ENCODE measurements at regions not wholly inside any gene's neighbourhood (a gene's known extent, or its start where the extent isn't known, plus 50 kb on each side); places are given as distances from the start of the nearest gene placed in this dataset.

- Mint-ChIP-seq H3K27ac (no peak overlapping the region), H3K9me3 (no peaks in the 10 kb centered on the region), H3K27me3 (peaks cover 4% of the 10 kb centered on the region), H3K4me3 (no peak overlapping the region), H3K4me1 (ENCODE audit: low read depth) (no peaks in the 10 kb centered on the region), H3K36me3 (no peaks in the 10 kb centered on the region)
- ChIA-PET CTCF (no interaction called here), POLR2A (no interaction called here)
- DNase-seq = no peak
- intact Hi-C loops (cut with micrococcal nuclease) = no loop called here
Observed at GRCh38 chr6:21993841-21994240, 303.0 kb downstream of the PRL start.

DNA sequence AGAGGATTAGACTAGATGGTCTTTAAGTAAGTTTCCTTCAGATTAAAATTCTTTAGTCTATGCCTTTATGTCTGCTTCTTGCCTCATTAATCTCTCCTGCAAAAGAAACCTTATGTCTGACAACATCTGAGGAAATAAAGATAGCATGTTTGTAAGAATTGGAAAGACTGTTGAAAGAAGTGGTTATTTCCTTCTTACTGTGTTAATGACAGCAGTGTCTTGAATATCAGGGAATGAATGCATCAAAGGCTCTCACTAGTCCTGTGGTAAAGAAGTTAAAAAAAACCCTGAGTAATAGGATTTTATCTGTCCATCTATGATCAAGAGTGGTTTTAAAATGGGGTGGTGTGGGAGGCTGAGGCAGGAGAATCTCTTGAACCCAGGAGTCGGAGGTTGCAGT, 302.0 kb downstream of the PRL start:
- Mint-ChIP-seq H3K4me3 (no peak overlapping the region), H3K9me3 (no peaks in the 10 kb centered on the region), H3K27me3 (peaks cover 4% of the 10 kb centered on the region), H3K4me1 (ENCODE audit: low read depth) (no peaks in the 10 kb centered on the region), H3K27ac (no peak overlapping the region), H3K36me3 (no peaks in the 10 kb centered on the region)
- intact Hi-C loops (cut with micrococcal nuclease) = no loop called here
- DNase-seq = no peak
- POLR2A ChIA-PET = no interaction called here
- CTCF ChIA-PET = no interaction called here

- POLR2A ChIA-PET = no interaction called here
- no peak for DNase-seq
- CTCF ChIA-PET = no interaction called here
- H3K9me3 Mint-ChIP-seq = no peaks in the 10 kb centered on the region
- peaks cover 4% of the 10 kb centered on the region for H3K27me3 Mint-ChIP-seq
- intact Hi-C loops (cut with micrococcal nuclease) = no loop called here
- H3K4me1 Mint-ChIP-seq (ENCODE audit: low read depth) = no peaks in the 10 kb centered on the region
- H3K36me3 Mint-ChIP-seq = no peaks in the 10 kb centered on the region
- H3K27ac Mint-ChIP-seq = no peak overlapping the region
- no peak overlapping the region for H3K4me3 Mint-ChIP-seq
Observed at GRCh38 chr6:21995318-21995717, 301.5 kb downstream of the PRL start.

DNA sequence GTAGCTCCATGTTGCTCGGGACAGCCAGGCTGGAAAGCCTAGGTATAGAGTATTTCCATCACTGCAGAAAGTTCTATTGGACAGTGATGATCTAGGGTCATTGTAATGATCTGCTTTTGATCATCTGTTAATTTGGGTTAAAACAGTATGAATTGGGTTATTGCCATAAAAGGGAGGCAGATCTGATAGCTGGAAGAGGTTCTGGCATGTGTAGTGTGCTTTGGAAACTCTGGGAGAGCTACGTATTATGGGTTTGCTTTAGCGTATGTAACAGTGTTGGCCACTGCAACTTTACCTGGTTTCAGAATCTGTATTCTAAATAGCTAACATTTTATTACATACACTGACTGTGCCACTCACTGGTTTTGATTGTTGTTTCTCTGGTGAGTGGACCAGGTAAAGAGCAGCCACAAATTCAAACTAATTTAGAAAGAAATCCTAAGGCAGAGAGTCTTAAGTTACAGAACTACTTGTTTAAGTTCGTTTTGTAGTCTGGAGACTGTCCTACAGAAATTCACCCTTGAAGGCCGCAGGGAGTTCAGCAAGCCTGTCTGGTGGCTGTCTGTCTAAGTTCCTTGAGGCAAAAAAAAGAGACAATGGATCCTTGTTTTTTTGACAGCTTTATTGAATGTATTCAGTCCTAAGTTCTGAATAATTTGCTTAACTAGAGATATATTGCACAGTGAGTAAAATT, 300.3 kb downstream of the PRL start:
- DNase-seq = no peak
- Mint-ChIP-seq H3K27ac (no peak overlapping the region), H3K36me3 (no peaks in the 10 kb centered on the region), H3K27me3 (peaks cover 4% of the 10 kb centered on the region), H3K4me3 (no peak overlapping the region), H3K9me3 (no peaks in the 10 kb centered on the region), H3K4me1 (ENCODE audit: low read depth) (no peaks in the 10 kb centered on the region)
- POLR2A ChIA-PET = no interaction called here
- CTCF ChIA-PET = no interaction called here
- intact Hi-C loops (cut with micrococcal nuclease) = no loop called here

DNA sequence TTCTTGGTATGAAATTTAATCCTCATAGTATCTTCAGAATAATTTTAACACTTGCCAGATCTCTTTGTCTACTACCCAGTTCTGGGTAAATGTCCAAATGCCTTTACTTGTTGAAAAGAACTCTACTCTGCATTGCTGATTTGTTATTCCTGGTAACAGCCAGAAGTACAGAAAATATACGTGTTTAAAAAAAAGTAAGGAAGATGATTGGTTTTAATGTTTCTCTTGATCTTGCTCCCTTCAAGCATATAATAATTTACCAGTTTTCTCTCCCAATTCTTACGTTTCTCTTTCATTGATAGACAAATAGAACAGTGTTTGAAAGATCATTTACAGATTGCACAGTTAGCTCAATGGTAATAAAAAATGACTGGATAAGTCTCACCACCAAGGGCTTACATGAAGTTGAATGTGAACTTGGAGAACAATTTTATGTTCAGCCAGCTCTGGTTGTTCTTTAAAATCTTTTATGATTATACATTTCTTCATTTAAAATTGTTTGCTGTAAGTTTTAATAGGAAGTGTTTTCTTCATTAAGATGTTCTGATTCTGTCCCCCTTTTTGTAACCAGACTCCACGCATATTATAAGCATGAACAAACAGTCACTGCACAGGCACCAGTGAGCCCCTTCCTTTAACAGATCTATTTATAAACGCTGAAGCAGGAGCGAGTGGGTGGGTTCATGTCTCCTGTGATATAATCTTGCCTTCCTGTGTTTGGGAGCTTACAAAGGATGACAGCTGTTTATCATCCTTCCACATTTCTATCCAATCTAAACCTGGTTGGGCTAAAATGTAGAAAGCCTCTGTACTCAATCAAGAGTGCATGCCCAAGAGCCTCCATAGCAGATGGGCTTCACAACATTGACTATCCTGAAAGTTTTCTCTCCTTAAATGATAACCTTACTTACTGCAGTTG, 299.5 kb downstream of the PRL start:
- H3K27me3 Mint-ChIP-seq = peaks cover 4% of the 10 kb centered on the region
- H3K27ac Mint-ChIP-seq = no peak overlapping the region
- intact Hi-C loops (cut with micrococcal nuclease) = no loop called here
- H3K4me3 Mint-ChIP-seq = no peak overlapping the region
- no peaks in the 10 kb centered on the region for H3K4me1 Mint-ChIP-seq (ENCODE audit: low read depth)
- ChIA-PET CTCF (no interaction called here), POLR2A (no interaction called here)
- no peaks in the 10 kb centered on the region for H3K36me3 Mint-ChIP-seq
- H3K9me3 Mint-ChIP-seq = no peaks in the 10 kb centered on the region
- DNase-seq = no peak

- ChIA-PET CTCF (no interaction called here), POLR2A (no interaction called here)
- Mint-ChIP-seq H3K27me3 (no peaks in the 10 kb centered on the region), H3K27ac (no peak overlapping the region), H3K9me3 (no peaks in the 10 kb centered on the region), H3K4me1 (ENCODE audit: low read depth) (no peaks in the 10 kb centered on the region), H3K36me3 (no peaks in the 10 kb centered on the region), H3K4me3 (no peak overlapping the region)
- DNase-seq = no peak
- intact Hi-C loops (cut with micrococcal nuclease) = no loop called here
Observed at GRCh38 chr6:21998582-21998981, 298.3 kb downstream of the PRL start.

GRCh38 chr6:21999012-21999528, 297.8 kb downstream of the PRL start:
- intact Hi-C loops (cut with micrococcal nuclease) = no loop called here
- H3K4me3 Mint-ChIP-seq = no peak overlapping the region
- DNase-seq = no peak
- no peaks in the 10 kb centered on the region for H3K9me3 Mint-ChIP-seq
- H3K4me1 Mint-ChIP-seq (ENCODE audit: low read depth) = no peaks in the 10 kb centered on the region
- H3K36me3 Mint-ChIP-seq = no peaks in the 10 kb centered on the region
- POLR2A ChIA-PET = no interaction called here
- no peaks in the 10 kb centered on the region for H3K27me3 Mint-ChIP-seq
- H3K27ac Mint-ChIP-seq = no peak overlapping the region
- CTCF ChIA-PET = no interaction called here

GRCh38 chr6:21999741-22000140, 297.1 kb downstream of the PRL start:
- no peaks in the 10 kb centered on the region for H3K36me3 Mint-ChIP-seq
- CTCF ChIA-PET = no interaction called here
- H3K27me3 Mint-ChIP-seq = no peaks in the 10 kb centered on the region

DNA sequence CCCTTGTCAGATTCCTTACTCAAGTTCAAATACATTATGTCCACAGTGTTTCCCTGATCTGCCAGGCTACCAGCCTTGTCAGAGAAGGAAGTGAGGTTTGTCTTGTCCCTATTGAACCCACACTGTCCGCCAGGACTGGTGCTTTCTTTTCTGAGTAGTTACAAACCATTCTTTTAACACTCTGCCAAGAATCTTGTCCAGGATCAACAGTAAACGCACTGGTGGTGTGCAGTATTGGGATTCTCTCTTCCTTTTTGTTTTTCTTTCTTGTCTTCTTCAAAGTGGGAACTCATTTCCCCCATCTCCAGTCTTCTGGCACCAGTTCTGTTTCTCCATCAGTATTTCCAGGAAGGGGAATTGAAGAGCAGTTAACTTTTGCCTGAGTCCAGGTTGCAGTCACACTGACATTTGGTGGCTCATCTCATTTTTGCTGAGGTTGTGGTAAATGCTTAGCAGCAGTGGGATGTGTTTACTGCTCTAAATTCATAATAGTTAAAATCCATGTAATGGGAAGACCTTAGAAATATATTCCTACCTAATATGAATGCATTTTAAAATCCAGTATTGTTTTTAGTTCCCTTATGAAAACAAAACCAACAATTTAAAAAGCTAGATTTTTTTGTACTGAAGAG, 295.3 kb downstream of the PRL start:
- no peak for DNase-seq
- POLR2A ChIA-PET = no interaction called here
- intact Hi-C loops (cut with micrococcal nuclease) = no loop called here
- H3K27ac Mint-ChIP-seq = no peak overlapping the region
- CTCF ChIA-PET = no interaction called here
- H3K9me3 Mint-ChIP-seq = no peaks in the 10 kb centered on the region
- no peaks in the 10 kb centered on the region for H3K36me3 Mint-ChIP-seq
- H3K4me1 Mint-ChIP-seq (ENCODE audit: low read depth) = no peaks in the 10 kb centered on the region
- no peak overlapping the region for H3K4me3 Mint-ChIP-seq
- no peaks in the 10 kb centered on the region for H3K27me3 Mint-ChIP-seq

More at GRCh38 chr6:21999741-22000140, 297.1 kb downstream of the PRL start:
- POLR2A ChIA-PET = no interaction called here
- H3K9me3 Mint-ChIP-seq = no peaks in the 10 kb centered on the region
- H3K4me1 Mint-ChIP-seq (ENCODE audit: low read depth) = no peaks in the 10 kb centered on the region
- DNase-seq = no peak
- intact Hi-C loops (cut with micrococcal nuclease) = no loop called here
- no peak overlapping the region for H3K27ac Mint-ChIP-seq
- no peak overlapping the region for H3K4me3 Mint-ChIP-seq

- DNase-seq = no peak
- POLR2A ChIA-PET = no interaction called here
- CTCF ChIA-PET = no interaction called here
- no peaks in the 10 kb centered on the region for H3K9me3 Mint-ChIP-seq
- no peaks in the 10 kb centered on the region for H3K27me3 Mint-ChIP-seq
- H3K4me1 Mint-ChIP-seq (ENCODE audit: low read depth) = no peaks in the 10 kb centered on the region
- H3K27ac Mint-ChIP-seq = no peak overlapping the region
- H3K4me3 Mint-ChIP-seq = no peak overlapping the region
- intact Hi-C loops (cut with micrococcal nuclease) = no loop called here
- H3K36me3 Mint-ChIP-seq = no peaks in the 10 kb centered on the region
Observed at GRCh38 chr6:22003287-22003686, 293.5 kb downstream of the PRL start.

- POLR2A ChIA-PET = no interaction called here
- CTCF ChIA-PET = no interaction called here
- intact Hi-C loops (cut with micrococcal nuclease) = no loop called here
- Mint-ChIP-seq H3K4me1 (ENCODE audit: low read depth) (no peaks in the 10 kb centered on the region), H3K27ac (no peak overlapping the region), H3K4me3 (no peak overlapping the region), H3K27me3 (no peaks in the 10 kb centered on the region), H3K9me3 (no peaks in the 10 kb centered on the region), H3K36me3 (no peaks in the 10 kb centered on the region)
- no peak for DNase-seq
Observed at GRCh38 chr6:22006795-22007194, 290.0 kb downstream of the PRL start.

DNA sequence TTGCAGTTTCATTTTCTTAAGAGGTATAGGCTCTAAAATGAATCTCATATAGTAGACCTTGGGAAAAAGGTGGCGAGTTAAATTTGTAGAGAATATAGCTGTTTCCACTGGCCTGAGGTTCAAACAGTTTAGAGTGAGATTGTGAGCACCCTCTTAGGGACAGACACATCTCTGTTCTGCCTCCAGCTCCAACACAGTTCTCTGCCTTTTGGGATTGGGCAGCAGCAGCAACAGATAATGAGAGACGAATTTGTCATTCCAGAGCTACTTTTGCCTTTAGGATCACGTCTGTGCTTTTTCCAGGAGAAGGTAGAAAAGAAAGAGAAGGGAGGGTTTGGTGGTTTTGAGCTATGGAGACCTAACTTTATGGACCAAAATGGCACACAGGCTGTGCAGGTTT, 289.4 kb downstream of the PRL start:
- H3K27me3 Mint-ChIP-seq = no peaks in the 10 kb centered on the region
- ChIA-PET CTCF (no interaction called here), POLR2A (no interaction called here)
- no peaks in the 10 kb centered on the region for H3K36me3 Mint-ChIP-seq
- no peak overlapping the region for H3K4me3 Mint-ChIP-seq
- DNase-seq = no peak
- H3K9me3 Mint-ChIP-seq = no peaks in the 10 kb centered on the region
- no peak overlapping the region for H3K27ac Mint-ChIP-seq
- intact Hi-C loops (cut with micrococcal nuclease) = no loop called here
- H3K4me1 Mint-ChIP-seq (ENCODE audit: low read depth) = no peaks in the 10 kb centered on the region
